Activated CD8-positive, alpha-beta memory T cell treated with anti-CD3 and anti-CD28 coated beads, Interleukin-2, amount 50 U/mL, for 1 hour (primary cell): ENCODE measurements at regions not wholly inside any gene's neighbourhood (a gene's known extent, or its start where the extent isn't known, plus 50 kb on each side); places are given as distances from the start of the nearest gene placed in this dataset.

ENCODE experiments used
- DNase-seq: peaks from one replicate; pipeline ENCODE4 v3.0.0-alpha.2; 2020; ENCODE audit errors: extremely low read depth

DNA sequence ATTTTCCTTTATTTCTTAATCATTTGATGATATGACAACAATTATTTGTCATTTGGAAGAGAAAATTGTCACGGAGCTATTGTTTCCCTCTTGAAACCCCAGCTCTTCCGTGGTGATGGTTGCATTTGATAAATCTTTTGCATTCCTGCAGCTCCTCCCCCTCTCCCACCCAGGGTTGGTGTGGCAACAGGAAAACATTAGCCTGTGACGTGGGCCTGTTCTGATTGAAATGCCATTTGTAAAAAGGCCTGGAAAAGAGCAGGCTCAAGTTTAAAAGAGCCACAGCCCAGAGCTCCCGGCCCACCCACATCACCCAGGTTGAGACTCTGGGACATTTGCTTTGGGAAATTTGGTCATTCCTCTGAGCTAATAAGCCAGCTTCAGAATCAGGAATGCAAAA, 282.5 kb downstream of the RPLP1 start:
- no peak for DNase-seq

DNA sequence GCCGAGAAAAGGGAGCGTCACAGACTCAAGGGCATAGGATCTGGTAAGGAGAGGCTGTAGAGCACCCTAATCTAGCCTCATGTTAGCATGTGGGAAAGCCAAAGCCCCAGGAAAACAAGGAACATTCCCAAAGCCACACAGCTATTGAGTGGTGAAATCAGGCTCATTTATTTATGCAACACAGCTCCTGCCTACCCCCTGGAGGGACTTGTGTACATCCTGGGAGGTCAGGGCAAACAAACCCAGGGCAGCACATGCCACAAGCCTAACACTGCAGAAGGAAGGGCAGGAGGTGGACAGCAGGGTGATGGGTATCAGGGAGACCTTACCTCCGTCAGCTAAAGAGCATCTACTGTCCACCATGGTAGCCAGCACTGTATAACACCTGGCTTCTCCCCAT, 283.5 kb downstream of the RPLP1 start:
- no peak for DNase-seq

DNA sequence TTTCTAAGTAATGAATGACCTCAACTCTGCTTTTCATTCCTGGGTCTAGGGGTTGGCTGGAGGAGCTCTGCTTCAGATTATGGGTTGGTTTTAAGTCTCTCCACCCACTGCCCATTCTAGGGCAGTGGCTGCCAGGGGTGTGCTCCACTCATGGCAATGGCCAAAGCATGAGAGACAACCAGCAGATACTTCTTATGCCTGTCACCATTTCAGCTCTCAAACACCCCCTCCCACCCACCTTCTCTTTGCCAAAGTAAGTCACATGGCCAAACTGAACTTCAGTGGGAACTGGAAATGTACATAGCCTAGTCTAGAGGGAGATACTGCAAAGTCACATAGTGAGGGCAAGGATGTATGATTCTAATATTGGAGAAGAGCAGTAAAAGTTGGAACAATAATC, 285.3 kb downstream of the RPLP1 start:
- DNase-seq = no peak

DNA sequence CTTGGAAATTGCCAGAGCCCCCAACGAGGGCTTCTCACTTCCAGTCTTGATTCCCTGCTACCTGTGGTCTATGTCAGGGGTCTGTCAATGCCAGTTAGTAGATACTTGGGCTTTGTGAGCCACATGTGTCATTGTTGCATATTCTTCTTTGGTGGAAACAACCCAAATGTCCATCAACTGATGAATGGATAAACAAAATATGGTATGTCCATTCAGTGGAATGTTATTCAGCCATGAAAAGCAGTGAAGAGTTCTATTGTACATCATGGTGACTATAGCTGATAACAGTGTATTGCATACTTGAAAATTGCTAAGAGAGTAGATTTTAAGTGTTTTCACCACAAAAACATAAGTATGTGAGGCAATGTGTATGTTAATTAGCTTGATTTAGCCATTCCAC, 288.1 kb downstream of the RPLP1 start:
- no peak for DNase-seq

DNA sequence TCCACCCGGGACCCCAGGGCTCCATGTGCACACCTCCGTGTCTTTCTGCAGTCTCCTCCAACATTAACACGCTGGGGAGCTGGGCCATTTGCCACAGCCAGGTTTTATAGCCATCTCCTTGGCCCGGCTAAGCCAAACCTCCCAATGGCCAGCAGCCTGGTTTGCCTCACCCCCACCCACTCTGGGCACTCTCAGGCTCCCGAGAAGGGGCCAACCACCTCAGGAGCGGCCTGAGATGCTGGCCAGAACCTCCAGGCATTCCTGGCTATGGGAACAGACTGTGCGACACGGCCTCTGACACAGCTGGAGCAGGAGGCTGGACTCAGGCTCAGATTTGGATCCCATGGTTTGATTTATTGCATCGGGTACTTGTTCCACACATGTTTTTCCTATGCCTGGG, 289.7 kb downstream of the RPLP1 start:
- no peak for DNase-seq

DNA sequence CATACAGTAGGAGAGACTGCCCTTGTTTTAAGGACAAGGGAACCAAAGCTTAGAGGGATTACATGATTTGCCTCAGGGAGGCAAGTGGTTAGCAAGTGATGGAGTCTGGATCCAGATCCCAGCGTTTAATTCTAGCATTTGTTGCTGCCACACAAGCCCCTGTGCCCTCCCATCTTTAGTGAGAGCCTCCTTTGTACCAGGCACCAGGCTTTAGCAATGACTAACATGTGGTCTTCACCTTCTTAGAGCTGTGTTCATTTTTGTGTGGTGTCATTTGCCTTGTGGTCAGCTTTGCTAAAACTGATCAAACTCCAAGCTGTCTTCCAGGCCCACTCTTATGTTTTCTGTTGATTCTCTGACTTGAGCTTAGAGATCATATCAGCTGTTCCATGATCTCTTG, 290.5 kb downstream of the RPLP1 start:
- DNase-seq = no peak

DNA sequence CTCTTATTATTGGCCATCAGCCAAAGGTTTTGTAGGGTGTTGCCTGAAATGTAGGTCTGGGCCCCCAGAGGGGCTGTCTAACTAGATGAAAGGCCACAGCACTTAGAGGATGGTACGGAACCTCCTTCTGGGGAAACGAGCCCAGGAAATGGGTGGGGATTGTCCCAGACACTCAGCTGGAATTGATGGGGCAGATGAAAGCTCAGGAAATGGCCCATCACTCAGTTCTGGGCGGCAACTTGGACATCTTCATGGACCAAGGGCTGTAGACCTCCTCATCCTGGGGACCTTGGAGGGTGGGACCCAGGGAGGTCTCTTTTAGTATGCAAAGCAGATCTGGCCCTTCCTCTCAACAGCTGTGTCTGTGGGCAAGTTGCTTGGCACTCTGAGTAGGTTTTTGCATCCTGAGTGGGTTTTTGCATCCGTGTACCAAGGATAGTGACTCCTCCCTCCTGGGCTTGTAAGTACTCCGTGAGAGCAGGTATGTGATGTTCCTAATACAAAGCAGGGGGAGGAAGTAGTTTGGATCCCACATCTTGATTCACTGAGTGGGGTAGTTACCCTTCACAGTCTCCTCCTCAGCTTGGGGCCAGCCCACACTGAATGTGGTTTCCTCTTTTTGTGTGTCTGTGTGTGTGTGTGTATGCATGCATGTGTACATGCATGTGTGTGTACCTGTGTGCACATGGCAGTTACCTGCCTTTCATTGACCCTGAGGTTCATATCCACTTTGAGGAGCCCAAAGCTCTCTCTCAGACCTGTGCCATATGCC, 292.0 kb downstream of the RPLP1 start:
- DNase-seq = no peak

DNA sequence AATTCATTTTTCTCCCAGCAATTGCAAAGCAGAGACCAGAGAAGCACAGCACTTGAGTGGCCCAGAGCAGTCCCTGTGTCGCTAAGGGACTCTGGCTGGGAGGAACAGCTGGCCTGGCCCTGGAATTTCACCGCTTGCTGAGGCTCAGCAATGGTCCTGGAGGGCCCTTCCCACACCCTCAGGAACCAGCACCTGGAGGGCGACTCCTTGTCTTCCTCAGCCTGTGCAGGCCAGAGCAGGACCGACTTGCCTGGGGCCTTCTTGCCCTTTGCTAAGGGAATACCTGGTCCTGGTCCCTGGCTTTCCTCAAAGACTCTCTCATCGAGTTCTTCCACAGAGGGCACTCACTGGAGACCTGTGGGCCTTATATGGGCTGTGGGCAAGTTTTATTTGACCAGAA, 294.6 kb downstream of the RPLP1 start:
- DNase-seq = no peak

DNA sequence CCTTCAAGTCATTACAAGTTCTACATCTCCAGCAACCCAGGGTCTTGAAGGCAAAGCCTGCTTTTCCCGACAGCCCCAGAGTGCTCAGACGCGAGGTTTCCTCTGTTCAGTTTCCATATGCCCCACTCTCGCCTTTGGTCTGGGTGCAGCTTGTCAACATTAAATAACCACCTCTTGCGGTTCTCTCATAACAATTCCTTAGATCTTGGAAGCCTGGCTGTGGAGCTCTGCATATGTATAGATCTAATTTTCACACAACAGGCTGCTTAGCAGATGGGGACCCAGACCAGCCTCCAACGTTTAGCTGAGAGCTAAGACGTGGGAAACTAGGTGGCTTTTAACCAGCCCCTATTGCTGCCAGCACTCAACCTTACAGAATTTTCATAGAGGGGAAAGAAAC, 295.5 kb downstream of the RPLP1 start:
- DNase-seq = no peak

DNA sequence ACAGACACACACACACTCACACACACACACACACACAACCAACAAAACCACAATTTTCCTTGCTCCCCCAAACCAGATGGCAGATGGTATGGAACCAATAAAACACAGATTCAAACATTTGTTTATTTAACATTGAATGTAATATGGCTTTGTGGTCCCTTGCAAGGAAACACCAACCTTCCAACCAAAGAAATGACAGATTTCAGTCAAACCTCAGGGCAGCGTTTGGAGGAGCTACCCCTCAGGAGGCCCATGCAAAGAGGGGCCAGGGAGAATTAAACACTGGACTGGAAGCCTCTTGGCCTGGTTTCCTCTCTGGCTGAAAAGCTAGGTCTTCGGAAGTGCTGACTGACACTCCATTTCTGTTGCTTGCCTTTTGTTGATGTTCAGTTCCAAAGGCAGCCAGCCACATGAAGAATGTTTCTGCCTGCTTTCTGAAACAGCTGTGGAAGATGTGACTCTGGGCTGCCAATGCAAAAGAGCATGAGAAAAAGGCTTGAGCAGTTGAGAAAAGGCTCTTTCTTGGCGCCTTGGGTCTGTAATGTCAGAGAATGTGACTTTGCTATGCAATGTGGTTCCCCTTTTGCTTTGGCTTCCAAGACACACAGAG, 296.1 kb downstream of the RPLP1 start:
- no peak for DNase-seq

DNA sequence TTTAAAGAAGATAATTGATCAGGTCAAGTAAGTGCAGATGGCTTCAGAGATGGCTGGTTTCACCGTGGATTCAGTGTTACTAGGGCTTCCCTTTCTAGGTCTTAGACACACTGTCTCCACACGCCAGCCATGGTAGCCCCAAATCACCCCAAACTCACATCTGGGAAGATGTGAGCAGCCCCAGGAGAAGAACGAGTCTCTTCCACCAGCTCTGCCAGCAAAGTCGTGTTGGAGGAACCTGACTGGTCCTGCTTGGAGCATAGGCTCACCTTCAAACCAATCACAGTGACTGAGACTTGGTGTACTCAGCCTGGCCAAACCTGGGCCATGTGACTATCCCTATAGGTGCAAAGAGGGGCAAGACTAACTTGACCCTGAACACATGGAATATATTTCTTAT, 296.7 kb downstream of the RPLP1 start:
- DNase-seq = no peak

DNA sequence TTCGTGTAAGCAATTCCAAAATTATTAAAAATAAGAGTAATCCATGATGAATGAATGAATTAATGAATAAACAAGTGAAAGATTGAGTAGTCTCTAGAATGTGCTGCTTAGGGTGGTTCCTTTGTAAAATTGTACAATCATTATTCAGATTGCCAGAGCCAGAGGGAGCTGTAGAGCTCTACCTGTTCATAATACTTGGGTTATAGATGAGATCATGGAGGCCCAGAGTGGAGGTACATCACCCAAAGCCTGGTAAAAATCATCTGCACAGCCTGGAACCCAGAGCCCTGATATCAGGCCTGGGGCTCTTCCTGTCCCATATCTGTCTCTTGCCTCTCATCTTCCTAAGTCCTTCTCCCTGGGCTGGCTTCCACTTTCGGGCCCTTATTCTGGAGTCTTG, 297.2 kb downstream of the RPLP1 start:
- DNase-seq = no peak

DNA sequence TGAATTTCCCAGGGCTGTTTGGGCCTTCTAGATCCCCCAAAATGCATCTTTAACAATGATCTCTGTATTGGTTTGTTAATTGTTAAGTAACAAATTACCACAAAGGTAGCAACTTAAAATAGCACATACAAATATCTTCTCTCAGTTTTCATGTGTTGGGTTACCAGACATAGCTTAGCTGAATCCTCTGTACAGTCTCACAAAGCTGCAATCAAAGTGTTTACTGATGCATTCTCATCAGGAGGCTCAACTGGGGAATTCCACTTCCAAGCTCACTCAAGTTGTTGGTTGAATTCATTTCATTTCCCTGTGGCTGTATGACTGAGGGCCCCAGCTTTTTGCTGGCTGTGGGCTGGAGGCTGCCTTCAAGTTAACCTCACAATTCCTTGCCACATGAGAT, 297.6 kb downstream of the RPLP1 start:
- DNase-seq = no peak

DNA sequence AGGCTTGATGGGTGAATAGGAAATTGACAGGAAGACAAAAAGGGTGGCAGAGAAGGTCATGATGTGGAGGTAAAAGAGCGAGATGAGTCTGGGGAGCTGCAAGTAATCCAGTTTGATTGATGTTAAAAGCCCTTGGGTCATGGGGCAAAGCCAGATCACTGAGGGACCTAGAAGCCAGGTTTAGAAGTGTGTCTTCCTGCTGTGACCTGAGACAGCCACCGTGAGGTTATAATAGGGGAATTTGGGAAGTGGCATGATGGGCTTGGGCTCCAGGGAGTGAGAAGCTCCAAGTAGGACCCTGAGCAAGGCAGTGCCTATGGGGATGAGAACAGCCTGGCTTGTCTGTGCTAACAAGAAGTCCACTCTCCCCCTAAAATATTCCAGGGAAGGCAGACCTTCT, 298.5 kb downstream of the RPLP1 start:
- DNase-seq = no peak

DNA sequence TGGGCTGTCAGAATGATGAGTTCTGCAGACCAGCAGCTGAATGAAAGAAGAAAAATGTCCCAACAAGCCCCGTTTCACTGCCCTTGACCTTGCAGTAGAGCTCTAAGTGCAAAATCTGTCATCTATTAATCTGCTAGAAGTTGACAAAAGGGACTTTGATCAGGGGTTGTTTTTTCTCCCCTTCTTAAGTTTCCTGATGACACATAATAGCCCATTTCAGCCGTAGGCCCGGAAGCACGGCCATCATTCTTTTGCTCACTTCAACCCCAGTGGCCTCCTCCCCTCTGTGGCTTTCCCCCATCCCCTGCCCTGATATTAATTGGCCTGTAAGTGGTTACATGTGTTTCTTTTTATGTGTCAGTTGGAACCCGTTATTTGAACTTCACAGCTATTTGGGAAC, 298.9 kb downstream of the RPLP1 start:
- no peak for DNase-seq

DNA sequence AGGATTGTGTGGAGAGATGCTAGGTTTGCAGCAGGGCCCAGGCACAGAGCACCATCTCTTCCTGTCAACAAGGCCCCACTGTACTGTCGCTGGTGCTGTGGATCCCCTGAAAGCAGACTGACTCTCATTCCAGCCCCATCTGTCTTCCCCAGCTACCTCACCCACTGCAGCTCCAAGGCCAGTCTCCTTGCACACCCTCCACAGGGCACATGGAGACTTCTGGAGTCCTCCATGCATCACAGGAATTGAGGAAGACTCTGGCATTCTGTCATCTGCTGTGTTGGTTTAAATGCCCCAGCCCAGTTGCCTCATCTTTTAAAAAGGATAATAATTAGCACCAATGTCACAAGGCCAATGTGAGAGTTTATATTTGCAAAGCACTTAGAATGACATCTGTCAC, 301.2 kb downstream of the RPLP1 start:
- no peak for DNase-seq

DNA sequence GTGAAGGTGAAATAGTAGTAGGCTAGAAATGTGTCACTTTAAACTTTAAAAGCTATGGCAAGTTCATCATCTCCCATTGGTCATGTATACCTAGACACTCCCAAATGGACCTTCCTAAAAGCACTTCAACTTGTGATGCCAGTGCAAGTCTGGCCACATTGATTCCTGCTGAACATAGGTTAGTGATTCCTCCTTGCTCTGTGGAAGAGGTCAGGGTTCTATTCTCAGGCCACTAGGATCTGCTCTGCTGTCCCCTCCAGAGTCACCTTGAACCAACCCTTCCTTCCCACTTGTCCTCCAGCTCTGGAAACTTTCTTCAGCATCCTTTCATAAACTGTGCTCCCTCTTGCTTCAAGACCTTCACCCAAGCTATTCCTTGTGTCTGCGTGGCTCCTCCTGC, 301.7 kb downstream of the RPLP1 start:
- no peak for DNase-seq

DNA sequence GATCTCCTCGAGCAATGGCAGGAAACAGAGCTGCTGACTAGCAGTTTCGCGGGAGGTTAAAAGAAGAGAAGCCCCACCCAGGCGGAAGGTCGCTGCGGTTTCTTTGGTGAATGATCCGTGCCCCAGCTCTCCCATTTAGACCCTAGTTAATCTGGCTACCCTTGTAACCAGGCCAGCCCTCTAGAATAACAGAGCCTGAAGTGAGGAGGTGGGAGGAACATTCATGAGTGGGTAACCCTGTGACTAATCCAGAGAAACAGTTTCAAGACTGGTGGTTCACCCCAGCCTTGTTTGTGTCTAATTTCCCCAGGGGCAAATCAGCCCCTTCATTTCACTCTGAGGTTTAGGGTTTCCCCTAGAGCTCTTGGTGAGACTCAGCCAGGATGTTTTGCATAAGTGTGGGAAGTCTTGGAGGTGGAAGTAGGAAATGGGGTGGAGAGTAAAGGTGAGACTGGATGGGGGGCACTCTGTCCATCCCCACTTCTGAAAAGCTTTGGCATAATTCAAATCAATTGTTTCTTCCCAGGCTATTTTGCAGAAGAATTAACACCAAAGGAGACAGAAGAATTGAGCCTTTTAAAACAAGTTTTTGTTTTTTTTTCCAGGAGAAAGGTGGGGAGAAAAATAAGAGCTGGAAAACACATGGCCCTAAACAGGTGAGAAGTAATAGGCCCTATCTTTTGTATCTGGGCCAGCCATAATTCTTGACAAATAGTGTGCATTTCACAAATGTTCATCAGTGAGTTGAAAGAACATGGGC, 303.1 kb downstream of the RPLP1 start:
- peak; percentile 74 for DNase-seq

DNA sequence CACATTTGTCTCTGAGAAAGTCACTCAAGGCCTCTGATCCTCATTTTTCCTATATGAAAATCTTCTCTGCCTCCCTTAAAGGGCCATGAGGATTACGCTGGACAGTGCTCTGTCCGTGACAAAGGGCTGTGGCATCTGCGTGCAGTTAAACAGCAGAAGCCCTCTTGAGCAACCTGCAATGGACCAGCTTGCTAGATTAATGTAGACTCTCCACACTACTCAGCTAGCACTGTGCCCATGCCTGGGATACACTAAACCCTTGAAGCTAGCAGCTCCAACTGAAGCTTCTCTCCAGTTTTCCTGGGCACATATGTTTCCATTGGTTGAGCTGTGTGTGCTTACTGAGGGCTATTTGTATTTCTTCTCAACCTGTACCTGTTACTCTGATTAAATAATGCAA, 303.8 kb downstream of the RPLP1 start:
- DNase-seq = no peak

DNA sequence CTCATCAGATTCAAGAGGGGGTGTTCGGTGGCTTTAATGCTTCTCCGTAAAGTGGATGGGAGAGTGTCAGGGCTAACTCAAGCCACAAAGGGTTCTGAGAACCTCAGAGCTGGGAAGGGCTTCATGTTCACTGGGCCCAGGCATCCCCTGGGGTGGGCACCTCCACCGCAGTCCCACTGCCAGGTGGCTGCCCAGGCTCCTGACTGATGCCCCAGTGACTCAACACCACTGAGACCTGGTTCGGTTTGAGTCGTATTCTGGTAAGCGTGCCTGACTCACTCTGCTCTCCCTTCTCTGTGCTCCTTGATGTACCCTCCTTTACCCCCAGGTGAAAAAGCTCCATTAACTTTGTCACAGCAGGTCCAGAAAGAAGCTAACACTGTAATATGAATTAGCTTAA, 304.6 kb downstream of the RPLP1 start:
- no peak for DNase-seq

DNA sequence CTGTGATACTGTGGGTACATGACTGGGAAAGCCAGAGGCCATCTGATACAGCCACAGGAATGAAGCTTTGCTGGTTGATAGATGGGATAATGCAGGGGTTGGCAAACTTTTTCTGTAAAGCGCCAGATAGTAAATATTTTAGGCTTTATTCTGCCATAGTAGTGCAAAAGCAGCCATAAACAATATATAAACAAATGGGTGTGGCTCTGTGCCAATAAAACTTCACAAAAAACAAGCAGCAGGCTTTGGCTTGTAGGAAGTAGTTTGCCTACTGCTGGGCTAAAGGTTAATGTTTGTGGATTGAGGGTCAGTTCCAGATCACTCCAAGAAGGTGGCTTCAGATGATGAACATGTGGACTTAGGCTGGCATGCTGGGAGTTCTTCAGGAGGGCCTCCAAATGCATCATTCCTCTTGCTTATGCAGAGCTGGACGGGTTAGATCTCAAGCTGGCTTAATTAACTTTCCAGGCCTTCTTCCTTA, 305.7 kb downstream of the RPLP1 start:
- no peak for DNase-seq

DNA sequence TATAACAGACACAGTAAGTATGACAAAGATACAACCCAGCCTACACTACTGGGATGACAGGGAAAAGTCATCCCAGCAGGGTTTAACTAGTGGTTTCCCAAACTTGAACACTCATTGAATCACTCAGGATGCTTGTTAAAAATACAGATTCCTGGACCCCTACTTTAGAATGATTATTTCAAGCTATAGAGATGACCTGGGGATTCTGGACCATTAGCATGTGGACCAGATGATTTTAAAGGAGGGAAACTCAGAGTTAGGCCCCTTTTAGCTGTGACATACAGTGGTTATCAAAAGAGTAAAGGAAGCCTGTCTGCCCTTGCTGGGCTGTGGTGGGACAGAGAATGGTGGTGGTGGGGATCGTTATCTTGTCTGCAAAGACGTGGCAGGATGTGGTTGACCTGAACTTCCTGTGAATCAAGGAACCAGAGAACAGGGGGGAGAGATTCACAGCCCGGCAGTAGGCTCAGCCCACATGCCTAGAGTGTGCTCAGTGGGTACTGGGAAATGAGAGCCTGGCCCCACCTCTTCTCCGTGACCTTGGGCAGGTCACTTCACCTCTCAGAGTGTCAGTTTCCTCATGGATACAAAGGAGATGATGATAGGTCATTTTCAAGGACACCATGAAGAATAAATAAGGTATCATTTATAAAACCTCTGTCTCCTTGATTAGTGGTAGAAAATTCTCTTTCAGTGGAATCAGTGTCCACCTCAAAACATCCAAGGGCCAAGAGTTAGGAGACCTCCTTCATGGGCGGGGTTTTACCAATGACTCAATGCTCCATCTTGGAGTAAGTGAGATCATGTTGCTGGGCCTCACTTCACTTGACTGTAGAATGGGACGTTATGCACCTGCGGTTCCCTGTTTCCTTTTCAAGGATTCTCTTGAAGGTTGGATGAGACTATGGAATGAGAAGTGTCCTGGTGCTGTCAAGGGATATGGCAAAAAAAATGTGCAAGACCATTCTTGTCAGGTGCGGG, 306.5 kb downstream of the RPLP1 start:
- DNase-seq = peak; percentile 86
